ENCODE measurements at regions not wholly inside any gene's neighbourhood (a gene's known extent, or its start where the extent isn't known, plus 50 kb on each side); places are given as distances from the start of the nearest gene placed in this dataset.

DNA sequence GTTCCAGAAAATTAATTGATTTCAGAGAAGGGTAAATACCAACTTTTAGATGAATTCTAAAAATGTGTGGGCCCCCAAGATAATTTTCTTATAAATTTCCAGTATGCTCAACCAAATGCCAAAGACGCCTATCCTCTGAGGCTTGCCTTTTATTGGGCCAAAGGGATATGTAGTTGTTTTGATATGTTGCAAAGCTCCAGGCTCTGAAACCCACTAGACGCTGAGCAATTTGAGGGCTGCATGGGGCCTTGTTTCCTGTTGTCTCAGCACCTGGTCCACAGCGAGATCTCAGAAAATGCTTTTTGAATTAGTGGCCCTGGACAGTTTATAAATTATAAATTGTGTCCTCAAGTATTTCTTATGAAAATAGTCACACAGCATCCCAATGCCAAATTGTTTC lies 397.2 kb downstream of the SAMD5 start:
- TF ChIP-seq, protein P1, sequence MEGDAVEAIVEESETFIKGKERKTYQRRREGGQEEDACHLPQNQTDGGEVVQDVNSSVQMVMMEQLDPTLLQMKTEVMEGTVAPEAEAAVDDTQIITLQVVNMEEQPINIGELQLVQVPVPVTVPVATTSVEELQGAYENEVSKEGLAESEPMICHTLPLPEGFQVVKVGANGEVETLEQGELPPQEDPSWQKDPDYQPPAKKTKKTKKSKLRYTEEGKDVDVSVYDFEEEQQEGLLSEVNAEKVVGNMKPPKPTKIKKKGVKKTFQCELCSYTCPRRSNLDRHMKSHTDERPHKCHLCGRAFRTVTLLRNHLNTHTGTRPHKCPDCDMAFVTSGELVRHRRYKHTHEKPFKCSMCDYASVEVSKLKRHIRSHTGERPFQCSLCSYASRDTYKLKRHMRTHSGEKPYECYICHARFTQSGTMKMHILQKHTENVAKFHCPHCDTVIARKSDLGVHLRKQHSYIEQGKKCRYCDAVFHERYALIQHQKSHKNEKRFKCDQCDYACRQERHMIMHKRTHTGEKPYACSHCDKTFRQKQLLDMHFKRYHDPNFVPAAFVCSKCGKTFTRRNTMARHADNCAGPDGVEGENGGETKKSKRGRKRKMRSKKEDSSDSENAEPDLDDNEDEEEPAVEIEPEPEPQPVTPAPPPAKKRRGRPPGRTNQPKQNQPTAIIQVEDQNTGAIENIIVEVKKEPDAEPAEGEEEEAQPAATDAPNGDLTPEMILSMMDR (IDR thresholded peaks at IDR 0.05; ENCODE audit: low read length) = no peak
- TF ChIP-seq EZH2 (IDR thresholded peaks at IDR 0.05; ENCODE audit: borderline replicate concordance, low read length) = no peak

All from OCI-LY1 (cell line).